ENCODE measurements at regions not wholly inside any gene's neighbourhood (a gene's known extent, or its start where the extent isn't known, plus 50 kb on each side); places are given as distances from the start of the nearest gene placed in this dataset.
"Not testable (repeated sequence)": the region's sequence is repeated elsewhere in the genome, so short reads cannot be mapped to it uniquely, and the experiment has no call there.

- DNase-seq, result no peak
Measured at GRCh38 chr2:104977958-104978357, 59.9 kb upstream of the MRPS9 start.

- DNase-seq, result not testable (repeated sequence)
Measured at GRCh38 chr2:104979786-104980185, 58.1 kb upstream of the MRPS9 start.

GRCh38 chr2:104982111-104982510 is 55.8 kb upstream of the MRPS9 start:
- DNase-seq, result no peak
